BJ (cell line): ENCODE measurements at regions not wholly inside any gene's neighbourhood (a gene's known extent, or its start where the extent isn't known, plus 50 kb on each side); places are given as distances from the start of the nearest gene placed in this dataset.

Source experiments
- CTCF ChIA-PET: fragments of 350-600 bp; formaldehyde crosslinking; extraction: SDS; loops from one replicate; lab custom pipeline; 2021; ENCODE audit warnings: antibody characterized with exemption, inconsistent platforms; lab: Yijun Ruan, JAX
- POLR2A ChIA-PET: fragments of 300-600 bp; sonication (Branson Sonifier 250); formaldehyde crosslinking; extraction: SDS; loops from one replicate; lab custom pipeline; 2021; ENCODE audit warnings: antibody characterized with exemption; lab: Charles Lee
- DNase-seq: peaks from one replicate; pipeline ENCODE4 v3.0.0-alpha.2; 2011; ENCODE audit warnings: low read depth
- H3K27me3 ChIP-seq: 2 replicates; pipeline ENCODE4 v1.6.0; 2011; ENCODE audit warnings: low read length; ENCODE audit not compliant: control insufficient read depth, insufficient read depth
- H3K36me3 ChIP-seq: 2 replicates; pipeline ENCODE4 v1.5.1; 2011; ENCODE audit warnings: low read length; ENCODE audit not compliant: control insufficient read depth, insufficient read depth
- H3K4me3 ChIP-seq: 2 replicates; pipeline ENCODE4 v1.5.1; 2011; ENCODE audit warnings: low read depth, mild to moderate bottlenecking, control low read depth, low read length
- CTCF ChIP-seq: IDR thresholded peaks from 2 replicates; pipeline ENCODE4 v1.5.1; 2011; ENCODE audit warnings: low read depth, mild to moderate bottlenecking, control low read depth, inconsistent platforms, low read length, moderate library complexity; ENCODE audit not compliant: insufficient read depth

- CTCF ChIA-PET: interaction anchor here (1.8 to 3.1 kb wide), 2 partner anchors 19 to 57 kb away, joined by 9 to 18 read pairs; no protein-coding TSS in a partner anchor
- H3K36me3 ChIP-seq: no peaks in the 10 kb centered on the region
- no peak overlapping the region for H3K4me3 ChIP-seq
- POLR2A ChIA-PET: no interaction called here
- no peak for TF ChIP-seq CTCF
- no peak for DNase-seq
- H3K27me3 ChIP-seq: no peaks in the 10 kb centered on the region
These were observed 233.4 kb downstream of the TRIB2 start for GRCh38 chr2:12950174-12950573.

- ChIA-PET CTCF (interaction anchor here (0.9 to 3.1 kb wide), 2 partner anchors 7 to 20 kb away, joined by 4 to 18 read pairs; no protein-coding TSS in a partner anchor), POLR2A (interaction anchor here (0.6 kb wide), 1 partner anchor 32 kb away, joined by 4 read pairs; no protein-coding TSS in a partner anchor)
- no peak for TF ChIP-seq CTCF
- H3K27me3 ChIP-seq: no peaks in the 10 kb centered on the region
- H3K4me3 ChIP-seq: no peak overlapping the region
- DNase-seq: peak; percentile 79
- no peaks in the 10 kb centered on the region for H3K36me3 ChIP-seq
These were observed 234.4 kb downstream of the TRIB2 start for GRCh38 chr2:12950957-12951656.

GRCh38 chr2:12951657-12951973 is 234.9 kb downstream of the TRIB2 start:
- Histone ChIP-seq H3K36me3 (no peaks in the 10 kb centered on the region), H3K4me3 (no peak overlapping the region), H3K27me3 (no peaks in the 10 kb centered on the region)
- no peak for TF ChIP-seq CTCF
- POLR2A ChIA-PET: no interaction called here
- CTCF ChIA-PET: interaction anchor here (0.9 to 1.7 kb wide), 3 partner anchors 7 to 56 kb away, joined by 4 to 6 read pairs (median 4); no protein-coding TSS in a partner anchor
- DNase-seq: no peak

- TF ChIP-seq CTCF: no peak
- no peak overlapping the region for H3K4me3 ChIP-seq
- H3K27me3 ChIP-seq: no peaks in the 10 kb centered on the region
- DNase-seq: no peak
- no peaks in the 10 kb centered on the region for H3K36me3 ChIP-seq
- ChIA-PET POLR2A (no interaction called here), CTCF (no interaction called here)
These were observed 236.9 kb downstream of the TRIB2 start for GRCh38 chr2:12953596-12953995.

GRCh38 chr2:12955864-12956263 is 239.1 kb downstream of the TRIB2 start:
- POLR2A ChIA-PET: no interaction called here
- no peaks in the 10 kb centered on the region for H3K27me3 ChIP-seq
- TF ChIP-seq CTCF: no peak
- H3K36me3 ChIP-seq: no peaks in the 10 kb centered on the region
- no peak overlapping the region for H3K4me3 ChIP-seq
- CTCF ChIA-PET: interaction anchor here (1.8 kb wide), 1 partner anchor 25 kb away, joined by 8 read pairs; no protein-coding TSS in a partner anchor
- no peak for DNase-seq
